ENCODE measurements at regions not wholly inside any gene's neighbourhood (a gene's known extent, or its start where the extent isn't known, plus 50 kb on each side); places are given as distances from the start of the nearest gene placed in this dataset.
"Not testable (repeated sequence)": the region's sequence is repeated elsewhere in the genome, so short reads cannot be mapped to it uniquely, and the experiment has no call there.

DNA sequence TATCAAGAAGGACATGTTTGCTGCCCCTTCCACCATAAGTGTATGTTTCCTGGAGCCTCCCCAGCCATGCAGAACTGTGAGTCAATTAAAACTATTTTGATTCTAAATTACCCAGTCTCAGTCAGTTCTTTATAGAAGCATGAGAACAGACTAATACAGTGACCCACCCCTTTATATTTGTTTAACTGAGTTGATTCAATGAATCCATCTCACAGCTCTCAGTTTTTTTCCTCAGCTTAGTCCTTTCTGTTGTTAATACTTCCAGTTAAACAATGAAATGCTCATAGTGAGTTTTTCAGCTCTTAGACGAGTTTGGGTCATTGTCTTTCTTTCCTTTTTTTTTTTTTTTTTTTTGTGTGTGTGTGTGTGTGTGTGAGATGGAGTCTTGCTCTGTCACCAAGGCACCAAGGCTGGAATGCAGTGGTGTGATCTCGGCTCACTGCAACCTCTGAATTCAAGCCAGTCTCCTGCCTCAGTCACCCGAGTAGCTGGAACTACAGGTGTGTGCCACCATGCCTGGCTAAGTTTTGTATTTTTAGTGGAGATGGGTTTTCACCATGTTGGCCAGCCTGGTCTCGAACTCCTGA is 417.9 kb upstream of the ZNG1F start:
- not testable (repeated sequence) for DNase-seq

DNA sequence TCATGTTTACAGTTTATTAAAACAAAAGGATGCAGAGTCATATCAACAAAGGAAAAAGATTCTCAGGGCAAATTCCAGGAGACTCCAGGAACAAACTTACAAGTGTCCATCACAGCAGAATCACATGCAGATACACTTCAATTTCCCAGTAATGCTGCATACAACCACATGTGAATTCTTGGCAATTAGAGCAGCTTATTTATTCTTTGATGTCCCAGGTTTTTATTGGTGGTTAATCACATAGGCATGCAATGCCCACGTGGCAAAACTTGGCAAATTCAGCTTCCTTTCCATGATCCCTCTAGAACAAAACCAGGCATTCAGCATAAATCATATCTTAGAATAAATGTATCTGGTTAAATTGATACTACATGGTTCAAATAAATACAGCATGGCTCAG is 376.5 kb upstream of the ZNG1F start:
- not testable (repeated sequence) for DNase-seq

All from hematopoietic multipotent progenitor cell treated with erythropoietin and hydrocortisone succinate and interleukin-3 and kit ligand, for 4 days (in vitro differentiated cells).